D721Med (cell line): ENCODE measurements at regions not wholly inside any gene's neighbourhood (a gene's known extent, or its start where the extent isn't known, plus 50 kb on each side); places are given as distances from the start of the nearest gene placed in this dataset.

Source experiments
- DNase-seq: peaks from one replicate; pipeline ENCODE4 v3.0.0; 2011; ENCODE audit warnings: low spot score; ENCODE audit not compliant: insufficient read length
- FAIRE-seq: peaks from 2 replicates; lab custom pipeline; 2011; peaks lifted over from hg19 to GRCh38; lab: Jason Lieb, UNC
- CTCF ChIP-seq: IDR thresholded peaks from 2 replicates; pipeline ENCODE4 v1.5.1; 2012; ENCODE audit warnings: mild to moderate bottlenecking, control low read depth; ENCODE audit not compliant: insufficient read depth; ENCODE audit errors: missing control alignments

DNA sequence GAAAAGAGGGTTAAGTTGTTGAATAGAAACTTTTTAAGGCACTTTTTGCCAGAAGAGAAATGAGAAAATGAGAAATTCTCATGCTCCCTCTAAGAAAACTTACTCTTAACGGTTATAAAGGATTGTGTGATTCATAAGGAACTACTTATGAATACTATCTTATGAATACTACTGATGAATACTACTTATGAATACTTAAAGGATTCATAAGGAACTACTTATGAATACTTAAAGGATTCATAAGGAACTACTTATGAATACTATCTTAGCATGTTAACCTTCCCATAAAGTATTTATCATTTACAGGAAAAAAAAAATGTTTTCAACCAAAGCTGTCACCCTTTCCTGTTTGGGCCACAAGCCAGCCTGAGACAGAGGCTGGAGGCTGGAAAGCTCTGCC, 53.1 kb upstream of the UCN3 start:
- FAIRE-seq (no peak), DNase-seq (no peak)
- TF ChIP-seq CTCF: no peak

- FAIRE-seq: no peak
- TF ChIP-seq CTCF: no peak
- no peak for DNase-seq
These were observed 49.9 kb upstream of the UCN3 start for GRCh38 chr10:5314840-5315239.
